Spleen (tissue), 11 donors: ENCODE measurements at regions not wholly inside any gene's neighbourhood (a gene's known extent, or its start where the extent isn't known, plus 50 kb on each side); places are given as distances from the start of the nearest gene placed in this dataset.

Experiments
- DNase-seq: peaks from one replicate; pipeline ENCODE4 v3.0.0-alpha.2; 2020
- H3K27ac ChIP-seq, 8 donors: fragments of 200-600 bp; sonication (generic) in 7 of 8; 1 replicate in 4 of 8; 2 replicates in 4 of 8; pipeline versions ENCODE4 v1.5.0 to v1.8.0; 2016 to 2021; ENCODE audit warnings: inconsistent platforms in 4 of 8, mild to moderate bottlenecking in 4 of 8, moderate library complexity in 1 of 8
- H3K27me3 ChIP-seq, 7 donors: fragments of 200-600 bp; sonication (generic) in 6 of 7; replicated peaks in 1 of 7; 1 replicate in 4 of 7; 2 replicates in 3 of 7; pipeline versions ENCODE4 v1.5.0 to v1.8.0; 2016 to 2021; ENCODE audit warnings: inconsistent platforms in 3 of 7, mild to moderate bottlenecking in 1 of 7
- H3K36me3 ChIP-seq, 6 donors: fragments of 200-600 bp; sonication (generic) in 5 of 6; 1 replicate in 4 of 6; 2 replicates in 2 of 6; pipeline versions ENCODE4 v1.5.0 to v1.8.0; 2016 to 2021; ENCODE audit warnings: inconsistent platforms in 2 of 6
- H3K4me1 ChIP-seq, 6 donors: fragments of 200-600 bp; sonication (generic) in 5 of 6; 1 replicate in 3 of 6; 2 replicates in 3 of 6; pipeline versions ENCODE4 v1.5.0 to v1.8.0; 2016 to 2021; ENCODE audit warnings: inconsistent platforms in 3 of 6
- H3K4me3 ChIP-seq, 8 donors: fragments of 200-600 bp; sonication (generic) in 7 of 8; 1 replicate in 4 of 8; 2 replicates in 4 of 8; pipeline versions ENCODE4 v1.5.0 to v1.8.0; 2016 to 2021; ENCODE audit warnings: inconsistent platforms in 4 of 8, mild to moderate bottlenecking in 4 of 8, moderate library complexity in 2 of 8
- H3K9me3 ChIP-seq, 8 donors: fragments of 200-600 bp; sonication (generic) in 7 of 8; 1 replicate in 4 of 8; 2 replicates in 4 of 8; pipeline versions ENCODE4 v1.5.0 to v1.8.0; 2016 to 2021; ENCODE audit warnings: inconsistent platforms in 4 of 8
- POLR2A ChIP-seq, 3 donors: fragments of 450-650 bp; IDR thresholded peaks; one replicate each; pipeline ENCODE4 v1.5.1; 2017; ENCODE audit warnings: antibody characterized with exemption in 3 of 3, mild to moderate bottlenecking in 1 of 3
- POLR2AphosphoS5 ChIP-seq, 3 donors: sonication (generic); formaldehyde crosslinking; IDR thresholded peaks; one replicate each; pipeline ENCODE4 v1.5.1; 2017; ENCODE audit warnings: antibody characterized with exemption in 3 of 3
- WGBS, 5 donors: extraction: QIAGEN DNeasy Blood & Tissue Kit in 3 of 5; methylation state at CpG; one replicate each; pipeline versions ENCODE4 v1.1.5 to v1.1.7; 2013 to 2018; 5-methylcytosine and 5-hydroxymethylcytosine counted together
- intact Hi-C: fragments of 100-400 bp; cut with DNase I; formaldehyde crosslinking; loops from one replicate; pipeline ENCODE4 v1.15.0; 2023; ENCODE audit warnings: low total_unique reads
- TF ChIP-seq, protein P1 (sequence below), 11 experiments: fragments of 200-600 bp in 7 of 11; fragments of 450-650 bp in 4 of 11; sonication (generic) in 4 of 11; IDR thresholded peaks in 8 of 11; conservative IDR thresholded peaks in 3 of 11; 1 replicate in 7 of 11; 2 replicates in 4 of 11; pipeline versions ENCODE4 v1.4.0 to v1.8.0; 2016 to 2021; ENCODE audit warnings: antibody characterized with exemption in 11 of 11, inconsistent platforms in 4 of 11, mild to moderate bottlenecking in 1 of 11
- donor health status: healthy with polysubstance abuse.
- donor health status: DM: no; HTN: no; CAD: no; lungs with moderate emphysema.
- donor health status: DM: no; HTN: no; CAD: no.
- donor health status: Bipolar disorder and iron deficiency.
- donor health status: healthy.
- donor health status: DM: no; HTN: no; CAD: no.
- donor health status: DM: yes; HTN: yes; CAD: no.

GRCh38 chr2:177051278-177051677, 161.3 kb upstream of the HNRNPA3 start:
- 52 to 74% (median 68%) methylated on average over 1 of the region's 1 CpG for WGBS, 5 donors

GRCh38 chr2:177052471-177052870, 160.1 kb upstream of the HNRNPA3 start:
- Histone ChIP-seq H3K27ac (no peak overlapping the region), H3K36me3 (no peaks in the 10 kb centered on the region), H3K4me1 (no peaks in the 10 kb centered on the region), H3K27me3 (no peaks in the 10 kb centered on the region), H3K4me3 (no peak overlapping the region), H3K9me3 (peaks cover 0 to 7% (median under 1%) of the 10 kb centered on the region in 8 donors)
- intact Hi-C loops = no loop called here
- WGBS, 5 donors = 93 to 97% (median 94%) methylated on average over 4 of the region's 4 CpGs
- DNase-seq = no peak
- TF ChIP-seq POLR2AphosphoS5 (IDR thresholded peaks at IDR 0.05) = no peak
- TF ChIP-seq, protein P1, sequence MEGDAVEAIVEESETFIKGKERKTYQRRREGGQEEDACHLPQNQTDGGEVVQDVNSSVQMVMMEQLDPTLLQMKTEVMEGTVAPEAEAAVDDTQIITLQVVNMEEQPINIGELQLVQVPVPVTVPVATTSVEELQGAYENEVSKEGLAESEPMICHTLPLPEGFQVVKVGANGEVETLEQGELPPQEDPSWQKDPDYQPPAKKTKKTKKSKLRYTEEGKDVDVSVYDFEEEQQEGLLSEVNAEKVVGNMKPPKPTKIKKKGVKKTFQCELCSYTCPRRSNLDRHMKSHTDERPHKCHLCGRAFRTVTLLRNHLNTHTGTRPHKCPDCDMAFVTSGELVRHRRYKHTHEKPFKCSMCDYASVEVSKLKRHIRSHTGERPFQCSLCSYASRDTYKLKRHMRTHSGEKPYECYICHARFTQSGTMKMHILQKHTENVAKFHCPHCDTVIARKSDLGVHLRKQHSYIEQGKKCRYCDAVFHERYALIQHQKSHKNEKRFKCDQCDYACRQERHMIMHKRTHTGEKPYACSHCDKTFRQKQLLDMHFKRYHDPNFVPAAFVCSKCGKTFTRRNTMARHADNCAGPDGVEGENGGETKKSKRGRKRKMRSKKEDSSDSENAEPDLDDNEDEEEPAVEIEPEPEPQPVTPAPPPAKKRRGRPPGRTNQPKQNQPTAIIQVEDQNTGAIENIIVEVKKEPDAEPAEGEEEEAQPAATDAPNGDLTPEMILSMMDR (IDR thresholded peaks at IDR 0.05 in 8 of 11, conservative IDR thresholded peaks at IDR 0.05 in 3 of 11) = no peak
- TF ChIP-seq POLR2A (IDR thresholded peaks at IDR 0.05) = no peak

More at GRCh38 chr2:177051278-177051677, 161.3 kb upstream of the HNRNPA3 start:
- Histone ChIP-seq H3K4me3 (no peak overlapping the region), H3K27ac (no peak overlapping the region), H3K27me3 (no peaks in the 10 kb centered on the region), H3K36me3 (no peaks in the 10 kb centered on the region), H3K9me3 (peaks cover 0 to 10% (median 2%) of the 10 kb centered on the region in 8 donors), H3K4me1 (no peaks in the 10 kb centered on the region)
- DNase-seq = no peak
- TF ChIP-seq POLR2AphosphoS5 (IDR thresholded peaks at IDR 0.05) (no peak), POLR2A (IDR thresholded peaks at IDR 0.05) (no peak)
- TF ChIP-seq, protein P1 (IDR thresholded peaks at IDR 0.05 in 8 of 11, conservative IDR thresholded peaks at IDR 0.05 in 3 of 11) = no peak
- intact Hi-C loops = no loop called here

GRCh38 chr2:177053038-177053437, 159.6 kb upstream of the HNRNPA3 start:
- TF ChIP-seq, protein P1 (IDR thresholded peaks at IDR 0.05 in 8 of 11, conservative IDR thresholded peaks at IDR 0.05 in 3 of 11) = no peak
- TF ChIP-seq POLR2A (IDR thresholded peaks at IDR 0.05) (no peak), POLR2AphosphoS5 (IDR thresholded peaks at IDR 0.05) (no peak)
- intact Hi-C loops = no loop called here
- Histone ChIP-seq H3K4me3 (no peak overlapping the region), H3K27ac (no peak overlapping the region), H3K36me3 (no peaks in the 10 kb centered on the region), H3K27me3 (no peaks in the 10 kb centered on the region), H3K9me3 (peaks cover 0 to 1% (median 0%) of the 10 kb centered on the region in 8 donors), H3K4me1 (no peaks in the 10 kb centered on the region)
- 75 to 90% (median 82%) methylated on average over 3 of the region's 3 CpGs for WGBS, 5 donors
- DNase-seq = no peak

DNA sequence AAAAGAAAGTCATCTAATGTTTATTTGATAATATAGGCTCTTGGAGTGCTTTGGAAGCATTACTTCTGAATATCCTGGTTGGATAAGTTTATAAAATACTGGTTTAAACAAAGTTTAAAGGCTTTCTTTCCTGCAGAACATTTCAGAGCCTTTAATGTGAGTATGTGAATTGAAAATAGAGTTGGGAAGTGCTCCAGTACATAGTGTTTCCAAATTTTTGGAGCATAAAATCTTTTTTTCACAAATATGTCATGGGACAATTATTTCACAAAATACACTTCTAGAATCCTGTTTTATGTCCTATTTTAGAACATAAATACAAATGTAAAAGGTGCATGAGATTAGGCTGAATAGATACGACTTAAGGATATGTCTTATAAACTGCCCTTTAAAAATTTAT, 158.9 kb upstream of the HNRNPA3 start:
- Histone ChIP-seq H3K4me1 (no peaks in the 10 kb centered on the region), H3K36me3 (no peaks in the 10 kb centered on the region), H3K9me3 (no peaks in the 10 kb centered on the region), H3K27me3 (no peaks in the 10 kb centered on the region), H3K4me3 (no peak overlapping the region), H3K27ac (no peak overlapping the region)
- DNase-seq = no peak
- intact Hi-C loops = no loop called here
- TF ChIP-seq POLR2AphosphoS5 (IDR thresholded peaks at IDR 0.05) (no peak), POLR2A (IDR thresholded peaks at IDR 0.05) (no peak)
- TF ChIP-seq, protein P1 (IDR thresholded peaks at IDR 0.05 in 8 of 11, conservative IDR thresholded peaks at IDR 0.05 in 3 of 11) = no peak
- WGBS, 5 donors = 45 to 96% (median 90%) methylated on average over 1 of the region's 1 CpG
